HCT116 (cell line): ENCODE measurements at regions not wholly inside any gene's neighbourhood (a gene's known extent, or its start where the extent isn't known, plus 50 kb on each side); places are given as distances from the start of the nearest gene placed in this dataset.

Experiments used
- YY1 ChIP-seq: IDR thresholded peaks from 2 replicates; pipeline ENCODE4 v1.6.1; 2011; ENCODE audit warnings: low read length, low read depth, moderate library complexity, mild to moderate bottlenecking; ENCODE audit not compliant: insufficient replicate concordance; ENCODE audit errors: extremely low read depth
- TF ChIP-seq, protein P1 (sequence below), 3 experiments: fragments of 200-600 bp in 1 of 3; sonication (generic) in 1 of 3; IDR thresholded peaks in 2 of 3; conservative IDR thresholded peaks in 1 of 3; 2 replicates each; pipeline ENCODE4 v1.5.1; 2012 to 2017; ENCODE audit warnings: low read depth in 2 of 3, low read length in 2 of 3, antibody characterized with exemption in 1 of 3, borderline replicate concordance in 1 of 3, control low read depth in 1 of 3, mild to moderate bottlenecking in 1 of 3, mixed read lengths in 1 of 3, mixed run types in 1 of 3, moderate library complexity in 1 of 3; ENCODE audit not compliant: insufficient read depth in 1 of 3
- TF ChIP-seq, protein P2 (sequence below): IDR thresholded peaks from 2 replicates; pipeline ENCODE4 v1.6.1; 2012; ENCODE audit warnings: low read depth

DNA sequence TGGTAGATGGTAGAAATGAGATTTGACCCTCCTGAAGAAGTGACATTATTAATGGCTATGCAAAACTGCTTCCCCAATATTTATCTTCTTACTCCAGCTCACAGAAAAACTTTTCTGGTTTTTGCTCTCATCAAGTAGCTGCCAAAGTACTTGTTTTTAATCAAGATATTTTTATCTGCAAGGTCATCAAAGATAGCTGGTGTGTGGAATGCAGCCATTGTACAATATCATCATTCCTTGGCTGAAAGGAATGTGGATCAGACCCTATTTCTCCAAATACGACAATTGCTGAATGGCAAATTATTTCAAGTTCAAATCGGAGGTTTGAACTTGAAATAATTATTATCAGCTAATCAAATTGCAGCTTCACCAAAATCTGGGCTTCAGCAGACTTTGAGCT, 126.9 kb upstream of the SLC7A14 start:
- no peak for TF ChIP-seq YY1
- TF ChIP-seq, protein P1, sequence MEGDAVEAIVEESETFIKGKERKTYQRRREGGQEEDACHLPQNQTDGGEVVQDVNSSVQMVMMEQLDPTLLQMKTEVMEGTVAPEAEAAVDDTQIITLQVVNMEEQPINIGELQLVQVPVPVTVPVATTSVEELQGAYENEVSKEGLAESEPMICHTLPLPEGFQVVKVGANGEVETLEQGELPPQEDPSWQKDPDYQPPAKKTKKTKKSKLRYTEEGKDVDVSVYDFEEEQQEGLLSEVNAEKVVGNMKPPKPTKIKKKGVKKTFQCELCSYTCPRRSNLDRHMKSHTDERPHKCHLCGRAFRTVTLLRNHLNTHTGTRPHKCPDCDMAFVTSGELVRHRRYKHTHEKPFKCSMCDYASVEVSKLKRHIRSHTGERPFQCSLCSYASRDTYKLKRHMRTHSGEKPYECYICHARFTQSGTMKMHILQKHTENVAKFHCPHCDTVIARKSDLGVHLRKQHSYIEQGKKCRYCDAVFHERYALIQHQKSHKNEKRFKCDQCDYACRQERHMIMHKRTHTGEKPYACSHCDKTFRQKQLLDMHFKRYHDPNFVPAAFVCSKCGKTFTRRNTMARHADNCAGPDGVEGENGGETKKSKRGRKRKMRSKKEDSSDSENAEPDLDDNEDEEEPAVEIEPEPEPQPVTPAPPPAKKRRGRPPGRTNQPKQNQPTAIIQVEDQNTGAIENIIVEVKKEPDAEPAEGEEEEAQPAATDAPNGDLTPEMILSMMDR (IDR thresholded peaks at IDR 0.05 in 2 of 3, conservative IDR thresholded peaks at IDR 0.05 in 1 of 3; ENCODE audit: borderline replicate concordance in 1 of 3, insufficient read depth in 1 of 3, low read depth in 2 of 3, low read length in 2 of 3) = no peak
- TF ChIP-seq, protein P2, sequence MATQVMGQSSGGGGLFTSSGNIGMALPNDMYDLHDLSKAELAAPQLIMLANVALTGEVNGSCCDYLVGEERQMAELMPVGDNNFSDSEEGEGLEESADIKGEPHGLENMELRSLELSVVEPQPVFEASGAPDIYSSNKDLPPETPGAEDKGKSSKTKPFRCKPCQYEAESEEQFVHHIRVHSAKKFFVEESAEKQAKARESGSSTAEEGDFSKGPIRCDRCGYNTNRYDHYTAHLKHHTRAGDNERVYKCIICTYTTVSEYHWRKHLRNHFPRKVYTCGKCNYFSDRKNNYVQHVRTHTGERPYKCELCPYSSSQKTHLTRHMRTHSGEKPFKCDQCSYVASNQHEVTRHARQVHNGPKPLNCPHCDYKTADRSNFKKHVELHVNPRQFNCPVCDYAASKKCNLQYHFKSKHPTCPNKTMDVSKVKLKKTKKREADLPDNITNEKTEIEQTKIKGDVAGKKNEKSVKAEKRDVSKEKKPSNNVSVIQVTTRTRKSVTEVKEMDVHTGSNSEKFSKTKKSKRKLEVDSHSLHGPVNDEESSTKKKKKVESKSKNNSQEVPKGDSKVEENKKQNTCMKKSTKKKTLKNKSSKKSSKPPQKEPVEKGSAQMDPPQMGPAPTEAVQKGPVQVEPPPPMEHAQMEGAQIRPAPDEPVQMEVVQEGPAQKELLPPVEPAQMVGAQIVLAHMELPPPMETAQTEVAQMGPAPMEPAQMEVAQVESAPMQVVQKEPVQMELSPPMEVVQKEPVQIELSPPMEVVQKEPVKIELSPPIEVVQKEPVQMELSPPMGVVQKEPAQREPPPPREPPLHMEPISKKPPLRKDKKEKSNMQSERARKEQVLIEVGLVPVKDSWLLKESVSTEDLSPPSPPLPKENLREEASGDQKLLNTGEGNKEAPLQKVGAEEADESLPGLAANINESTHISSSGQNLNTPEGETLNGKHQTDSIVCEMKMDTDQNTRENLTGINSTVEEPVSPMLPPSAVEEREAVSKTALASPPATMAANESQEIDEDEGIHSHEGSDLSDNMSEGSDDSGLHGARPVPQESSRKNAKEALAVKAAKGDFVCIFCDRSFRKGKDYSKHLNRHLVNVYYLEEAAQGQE = no peak
